CD1c-positive myeloid dendritic cell (primary cell): ENCODE measurements at regions not wholly inside any gene's neighbourhood (a gene's known extent, or its start where the extent isn't known, plus 50 kb on each side); places are given as distances from the start of the nearest gene placed in this dataset.

Experiments used
- DNase-seq: peaks from one replicate; pipeline ENCODE4 v3.0.0-alpha.2; 2016; ENCODE audit errors: extremely low spot score

DNA sequence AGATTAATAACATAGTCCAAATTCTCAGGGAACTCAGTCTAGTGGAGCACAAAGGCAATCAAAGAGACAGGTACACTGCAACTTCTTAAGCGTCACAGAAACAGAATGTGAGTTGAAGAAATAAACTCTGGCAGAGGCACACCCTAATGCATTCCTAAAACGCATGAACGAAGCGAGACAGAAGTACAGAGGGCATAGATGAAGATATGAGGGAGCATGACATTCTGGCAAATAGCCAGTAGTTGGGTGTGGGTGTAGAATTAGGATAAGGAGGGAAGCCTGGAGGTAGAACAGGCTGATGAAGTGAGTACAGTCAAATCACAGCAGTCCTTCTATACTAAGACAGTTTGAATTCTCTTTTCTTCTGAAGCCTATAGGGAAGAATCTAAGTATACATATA is 838.7 kb upstream of the API5 start:
- no peak for DNase-seq

DNA sequence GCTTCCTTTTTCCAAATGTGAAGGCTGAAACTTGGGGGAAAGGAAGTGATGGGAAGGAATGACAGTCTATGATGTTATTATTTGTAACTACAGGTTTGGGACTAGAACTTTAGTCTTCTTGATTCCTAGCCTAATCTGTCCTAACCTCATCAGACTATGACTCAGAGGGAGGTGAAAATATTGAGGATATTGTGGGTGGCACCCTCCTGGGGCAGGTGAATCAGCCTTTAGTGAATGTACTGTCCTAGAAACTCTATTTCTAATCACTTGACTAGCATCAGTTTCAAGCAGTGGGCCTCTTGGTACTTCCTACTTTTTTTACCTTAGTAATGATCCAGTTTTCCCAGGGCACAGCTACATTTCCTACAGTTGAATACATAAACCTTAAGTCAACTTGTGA is 829.0 kb upstream of the API5 start:
- no peak for DNase-seq

DNA sequence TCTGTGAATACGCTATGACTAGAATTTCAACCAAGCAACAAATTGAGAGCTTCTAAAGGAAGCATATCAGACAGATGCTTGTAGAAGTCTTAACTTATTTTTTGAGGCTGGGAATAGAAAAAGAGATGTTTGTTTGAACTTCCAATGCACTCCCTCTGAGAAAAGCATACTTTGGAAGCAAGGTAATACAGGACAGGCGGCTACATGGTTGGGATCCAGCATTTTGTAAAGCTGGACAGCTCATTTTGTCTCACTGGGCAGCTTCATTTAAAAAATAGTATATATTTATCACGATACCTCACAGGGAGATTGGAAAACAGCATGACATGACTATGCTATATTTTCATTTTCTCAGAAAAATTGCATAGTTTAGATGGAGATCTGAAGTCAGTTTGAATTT is 821.3 kb upstream of the API5 start:
- no peak for DNase-seq

DNA sequence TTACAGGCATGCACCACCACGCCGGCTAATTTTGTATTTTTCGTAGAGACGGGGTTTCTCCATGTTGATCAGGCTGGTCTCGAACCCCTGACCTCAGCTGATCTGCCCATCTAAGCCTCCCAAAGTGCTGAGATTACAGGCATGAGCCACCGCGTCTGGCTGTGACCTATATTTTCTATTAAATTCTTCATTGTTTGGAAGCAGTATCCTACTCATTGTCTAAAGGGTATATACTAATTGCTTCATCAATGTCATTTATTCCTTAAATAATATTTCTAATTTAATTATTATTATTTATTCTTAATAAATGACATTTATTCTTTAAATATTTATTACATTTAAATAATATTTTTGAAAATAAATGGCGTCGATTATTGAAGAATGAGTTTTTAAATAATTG is 817.3 kb upstream of the API5 start:
- no peak for DNase-seq

DNA sequence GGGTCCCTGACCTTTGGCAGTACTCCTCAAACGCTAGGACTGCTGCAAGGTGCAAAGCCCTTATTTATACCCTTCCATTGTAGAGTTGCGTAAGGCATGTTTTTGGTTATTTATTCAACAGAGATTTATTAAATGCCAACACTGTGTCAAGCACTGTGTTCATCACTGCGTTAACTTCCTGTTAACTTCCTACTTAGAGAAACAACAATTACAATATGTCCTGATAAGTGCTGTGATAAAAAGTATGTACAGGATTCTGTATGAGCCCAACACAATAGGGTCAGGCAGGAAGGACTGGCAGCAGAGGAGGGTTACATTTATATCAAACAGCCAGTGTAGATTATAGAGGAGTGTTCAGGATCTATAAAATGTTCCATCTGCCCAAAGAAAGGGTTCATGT is 812.8 kb upstream of the API5 start:
- DNase-seq = no peak

DNA sequence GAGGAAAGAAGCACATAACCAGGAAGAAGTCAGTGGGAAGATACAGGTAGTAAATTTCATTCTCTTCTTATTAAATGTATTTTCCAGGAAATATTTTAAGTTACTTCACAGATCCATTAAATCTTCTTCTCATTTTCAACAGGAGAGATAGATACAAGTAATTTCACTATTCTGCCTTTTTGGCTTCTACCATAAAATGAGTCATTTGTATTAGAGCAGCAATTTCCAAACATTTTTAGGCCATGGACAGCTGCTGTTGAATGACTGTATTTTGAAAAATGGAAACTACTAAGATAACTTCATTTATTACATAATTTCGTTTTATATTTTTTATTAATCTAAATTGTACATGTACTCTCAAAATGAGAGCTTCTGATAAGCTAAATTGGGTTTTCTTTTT is 809.6 kb upstream of the API5 start:
- no peak for DNase-seq

DNA sequence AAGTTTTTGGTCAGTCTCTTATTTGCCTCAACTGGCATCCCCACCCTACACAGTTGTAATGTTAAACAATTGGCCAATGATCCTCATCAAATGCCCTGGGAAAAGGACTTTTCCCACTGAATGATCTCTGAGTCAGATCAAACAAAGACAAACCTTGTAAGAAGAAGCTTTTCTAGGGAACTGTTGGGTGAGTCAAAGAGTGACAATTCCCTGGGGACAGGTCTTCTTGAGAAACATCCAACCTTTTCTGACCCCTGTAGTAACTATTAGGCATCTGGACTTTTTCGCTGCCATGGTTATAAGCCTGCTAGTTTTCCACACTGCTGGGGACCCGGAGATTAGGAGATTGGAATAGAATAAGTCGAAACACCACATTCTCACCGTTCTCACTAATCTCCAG is 789.8 kb upstream of the API5 start:
- DNase-seq = no peak

DNA sequence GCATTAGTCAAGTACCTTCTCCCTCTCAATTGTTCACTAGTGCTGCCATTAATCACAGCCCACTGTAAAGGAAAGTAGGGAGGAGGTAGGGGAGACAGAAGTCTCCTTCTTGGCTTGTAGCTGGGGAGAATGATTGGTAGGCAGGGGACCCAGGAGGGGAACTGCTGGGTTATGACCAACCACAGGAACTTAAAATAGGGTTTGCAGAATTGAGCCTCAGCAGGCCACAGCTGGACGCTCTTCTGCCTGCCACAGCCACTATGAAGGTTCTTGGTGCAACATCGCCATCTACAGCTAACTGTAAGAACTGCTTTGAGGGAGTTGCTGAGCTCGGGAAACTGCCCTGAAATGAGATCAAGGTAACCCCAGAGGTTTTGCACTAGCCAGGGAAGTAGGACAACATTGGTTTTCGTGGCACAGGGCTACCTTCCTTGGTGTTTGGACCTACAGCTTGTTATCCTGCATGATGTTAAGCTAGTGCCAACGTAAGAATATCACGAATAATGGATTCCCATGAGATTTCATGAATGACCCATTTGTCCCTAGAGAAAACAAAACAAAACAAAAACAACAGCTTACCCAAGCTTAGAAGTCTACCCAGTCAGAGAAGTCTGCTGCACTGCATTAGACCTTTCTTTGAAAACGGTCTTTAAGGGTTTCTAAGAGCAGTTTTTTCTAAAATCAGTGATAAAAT is 787.1 kb upstream of the API5 start:
- DNase-seq = peak; percentile 34

DNA sequence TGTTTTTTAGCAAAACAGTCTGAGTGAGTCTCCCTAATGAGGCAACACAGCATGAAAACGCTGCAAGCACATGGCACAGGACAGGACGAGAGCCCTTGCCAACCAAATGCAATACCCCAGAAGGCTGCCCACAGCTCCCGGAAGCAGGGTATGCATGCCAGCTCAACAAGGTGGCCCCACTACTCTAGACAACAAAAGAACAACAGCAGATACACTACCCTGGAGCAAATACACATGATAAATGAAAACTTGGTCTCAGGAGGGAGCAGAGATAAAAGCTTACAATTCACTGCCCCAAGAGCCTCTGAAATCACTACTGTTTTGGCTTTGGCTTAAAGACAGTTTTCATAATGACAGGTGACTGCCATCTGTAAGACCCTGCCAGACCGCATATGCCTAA is 785.4 kb upstream of the API5 start:
- no peak for DNase-seq

DNA sequence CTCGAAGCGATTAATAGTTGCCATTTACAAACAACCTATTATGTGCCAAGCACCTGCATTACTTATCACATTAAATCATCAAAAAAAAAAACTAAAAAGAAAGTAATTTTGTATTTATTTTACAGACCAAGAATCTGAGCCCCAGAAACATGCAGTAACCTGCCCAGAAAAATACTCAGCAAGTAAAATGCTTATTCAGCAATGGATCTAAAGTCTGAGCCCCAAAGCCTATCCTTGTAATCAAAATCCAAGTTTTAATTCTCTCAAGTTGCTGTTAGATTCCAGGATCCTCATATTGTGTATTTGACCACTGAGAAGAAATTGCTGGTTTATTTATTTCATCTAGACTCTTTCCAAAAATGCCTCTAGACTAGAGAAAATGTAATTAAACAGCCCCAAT is 783.3 kb upstream of the API5 start:
- no peak for DNase-seq

DNA sequence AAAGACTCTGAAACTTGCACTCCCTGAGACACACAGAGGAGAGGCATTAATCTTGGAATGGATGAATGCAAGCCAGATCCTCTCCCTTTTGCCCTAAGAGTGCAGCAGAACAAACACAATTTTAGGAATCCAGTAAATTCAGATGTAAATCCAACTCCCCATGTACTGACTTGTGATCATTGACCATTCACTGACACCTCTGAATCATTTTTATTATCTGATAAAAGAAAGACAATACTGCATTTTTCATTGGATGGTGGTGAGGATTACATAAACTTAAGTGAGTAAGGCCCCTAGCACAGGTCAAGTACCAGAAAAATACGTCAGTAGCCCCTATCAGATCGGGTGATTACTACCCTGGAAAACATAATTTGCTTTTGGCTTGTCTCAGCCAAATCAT is 782.9 kb upstream of the API5 start:
- DNase-seq = no peak

DNA sequence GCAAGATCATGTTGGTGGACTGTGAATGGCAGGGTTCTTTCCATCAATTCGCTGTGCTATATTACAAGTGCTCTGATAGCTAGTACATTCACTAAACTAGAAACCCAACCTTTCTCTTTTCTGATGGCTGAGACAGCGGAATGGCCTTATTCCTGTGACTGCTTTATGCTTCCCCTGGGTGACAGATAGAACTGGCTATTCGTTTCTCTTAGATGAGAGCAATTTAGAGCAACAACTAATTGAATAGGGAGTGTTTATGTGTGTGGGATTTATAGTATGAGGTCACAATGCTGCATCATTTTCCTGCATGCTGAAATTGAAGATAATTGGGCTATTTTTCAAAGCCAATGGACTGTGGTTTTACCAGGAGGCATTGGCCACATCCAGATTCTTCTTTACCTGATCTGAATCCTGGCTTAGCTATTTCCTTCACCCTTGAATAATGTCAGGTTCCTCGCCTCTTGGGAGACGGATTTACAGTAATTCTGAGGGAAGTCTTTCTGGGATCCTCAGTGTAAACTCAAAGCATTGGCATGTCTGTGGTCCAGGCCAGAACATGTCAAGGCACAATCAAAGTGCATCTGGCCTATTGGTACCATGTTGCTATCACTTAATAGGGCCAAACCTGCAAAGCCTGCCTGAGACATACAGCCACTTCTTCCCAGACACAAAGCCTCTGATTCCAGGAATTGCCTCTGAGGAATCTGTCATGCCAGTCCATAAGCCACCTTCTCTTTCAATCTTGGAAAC is 775.0 kb upstream of the API5 start:
- no peak for DNase-seq

DNA sequence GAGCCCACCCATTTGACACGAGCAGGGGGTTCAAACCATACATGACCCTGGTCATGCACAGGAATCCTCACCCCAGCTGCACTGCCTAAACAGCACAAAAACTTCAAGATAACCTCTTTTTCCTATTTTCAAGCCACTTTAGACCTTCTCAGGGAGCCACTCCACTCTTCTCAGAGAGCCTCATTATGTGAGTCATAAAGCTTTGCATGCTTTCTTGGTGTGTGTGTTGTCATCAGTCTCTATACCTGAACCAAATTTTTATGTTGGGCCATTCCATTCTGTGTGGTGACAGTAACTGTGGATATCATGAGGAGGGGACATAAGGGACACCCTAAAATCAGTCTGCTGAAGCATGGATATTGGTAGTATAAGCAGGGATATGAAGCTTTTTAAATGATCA is 769.5 kb upstream of the API5 start:
- DNase-seq = no peak

DNA sequence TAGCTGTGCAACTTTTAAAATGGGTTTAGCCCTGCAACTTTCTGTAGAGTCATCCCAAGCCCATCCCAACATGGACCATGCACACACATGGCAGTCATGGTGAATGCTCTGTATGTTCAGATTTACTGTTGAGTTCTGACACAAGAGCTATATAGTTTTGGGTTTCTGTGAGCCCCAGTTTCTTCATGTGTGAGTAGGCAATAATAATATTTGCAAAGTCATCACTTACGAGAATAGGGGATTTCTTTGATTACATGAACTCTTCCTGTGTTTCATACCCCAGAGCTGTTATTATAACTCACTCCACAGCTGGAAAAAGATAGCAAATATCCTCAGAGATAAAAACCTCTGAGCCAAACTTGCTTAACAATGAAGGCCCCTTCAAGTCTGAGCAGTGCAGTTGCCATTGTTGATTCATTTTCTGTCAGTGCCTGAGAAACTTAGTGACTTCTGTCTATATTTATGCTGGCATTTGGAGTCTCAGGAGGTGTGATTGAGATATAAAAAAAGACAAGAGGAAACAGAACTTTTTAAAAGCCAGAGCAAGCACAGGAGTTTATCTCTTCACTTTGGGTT is 767.9 kb upstream of the API5 start:
- DNase-seq = no peak

DNA sequence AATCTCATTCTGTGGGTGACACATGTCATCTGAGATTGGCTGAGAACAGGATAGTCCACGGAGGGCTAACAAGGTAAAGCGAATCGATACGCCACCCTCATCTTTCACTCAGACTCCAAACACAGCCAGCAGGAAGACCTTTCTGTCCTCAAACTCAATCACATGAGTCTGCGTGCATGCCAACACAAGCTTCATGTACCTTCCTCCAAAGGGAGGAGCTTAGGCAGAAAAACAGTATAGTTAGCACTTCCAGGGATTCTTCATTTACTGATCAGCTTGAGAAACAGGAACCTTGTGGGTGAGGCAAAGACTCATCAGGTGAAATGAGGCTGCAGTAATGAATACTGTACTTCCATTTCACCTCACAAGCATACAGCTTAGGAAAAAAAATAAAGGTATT is 767.1 kb upstream of the API5 start:
- no peak for DNase-seq

DNA sequence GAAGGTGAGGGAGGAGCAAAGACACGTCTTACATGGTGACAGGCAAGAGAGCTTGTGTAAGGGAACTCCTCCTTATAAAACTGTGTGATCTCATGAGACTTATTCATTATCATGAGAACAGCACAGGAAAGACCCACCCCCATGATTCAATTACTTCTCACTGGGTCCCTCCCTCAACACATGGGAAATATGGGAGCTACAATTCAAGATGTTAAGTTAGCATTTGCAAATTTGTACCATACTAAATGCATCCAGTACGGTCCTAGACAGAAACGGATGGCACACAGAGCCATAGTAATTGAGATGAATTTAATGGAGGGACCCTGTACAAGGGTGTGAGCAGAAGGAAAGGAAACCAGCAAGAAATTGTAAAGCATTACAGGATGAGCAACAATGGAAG is 765.8 kb upstream of the API5 start:
- no peak for DNase-seq

DNA sequence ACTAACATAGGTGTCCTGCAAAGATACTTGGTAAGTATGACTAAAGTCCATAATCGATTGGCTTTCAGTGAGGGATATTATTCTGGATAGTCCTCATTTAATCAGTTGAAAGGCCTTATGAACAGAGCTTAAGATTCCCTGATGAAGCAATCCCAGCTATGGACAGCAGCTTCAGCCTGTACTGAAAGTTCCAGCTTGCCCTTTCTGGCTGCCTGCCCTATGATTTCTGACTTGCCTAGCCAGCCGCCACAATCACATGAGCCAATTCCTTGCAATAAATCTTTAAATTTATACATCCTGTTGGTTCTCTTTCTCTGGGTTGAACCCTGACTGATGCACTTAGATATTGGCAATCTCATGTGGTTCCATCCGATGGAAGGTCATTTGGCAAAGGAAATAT is 759.0 kb upstream of the API5 start:
- DNase-seq = no peak

DNA sequence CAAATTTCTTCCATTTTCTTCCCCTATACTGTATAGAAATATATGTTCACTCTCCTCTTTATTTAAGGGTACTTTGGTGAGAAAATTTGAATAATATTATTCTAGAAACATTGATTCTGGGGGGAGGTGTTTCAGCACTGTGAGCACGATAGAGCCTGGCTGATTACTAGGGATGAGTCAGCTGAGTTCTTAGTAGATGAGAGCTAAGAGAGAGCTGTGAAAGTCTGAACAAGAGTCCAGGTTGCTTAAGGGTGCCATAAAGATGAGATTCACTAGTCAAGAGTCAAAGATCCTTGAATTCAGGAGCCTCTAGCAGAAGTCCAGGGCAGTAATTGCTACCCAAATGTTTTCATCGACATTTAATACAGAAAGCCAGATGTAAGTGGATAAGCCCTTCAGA is 756.6 kb upstream of the API5 start:
- no peak for DNase-seq

DNA sequence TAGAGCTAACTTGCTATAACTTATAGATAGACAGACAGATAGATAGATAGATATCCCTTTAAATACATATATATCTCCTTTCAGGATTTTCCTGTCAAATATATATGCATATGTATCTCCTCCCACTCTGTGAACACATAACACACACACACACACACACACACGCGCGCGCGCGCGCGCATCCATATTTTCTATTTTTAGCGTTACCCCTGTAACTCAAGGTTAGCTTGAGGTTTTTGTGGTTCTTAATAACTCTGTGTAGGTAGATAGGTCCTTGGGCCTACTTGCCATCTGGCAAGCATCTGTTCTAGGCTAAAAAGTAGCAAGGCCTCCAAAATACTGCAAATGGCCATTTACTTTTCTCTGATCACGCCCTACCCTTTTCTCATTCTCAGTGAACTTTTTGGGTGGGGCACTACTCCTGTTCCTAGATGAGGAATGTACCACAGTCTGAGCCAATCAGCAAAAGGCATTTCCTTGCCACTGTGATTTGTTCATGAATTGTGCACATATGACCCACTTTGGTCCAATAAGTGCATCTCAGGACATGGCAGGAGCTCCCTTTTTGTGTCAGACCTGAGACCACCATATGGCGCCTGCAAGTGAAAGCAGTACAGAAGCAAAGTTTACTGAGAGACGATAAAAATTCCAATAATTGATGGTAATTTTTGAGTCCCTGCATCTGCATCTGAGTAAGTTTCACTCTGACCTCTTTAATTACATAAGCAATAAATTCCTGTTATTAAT is 740.5 kb upstream of the API5 start:
- no peak for DNase-seq

DNA sequence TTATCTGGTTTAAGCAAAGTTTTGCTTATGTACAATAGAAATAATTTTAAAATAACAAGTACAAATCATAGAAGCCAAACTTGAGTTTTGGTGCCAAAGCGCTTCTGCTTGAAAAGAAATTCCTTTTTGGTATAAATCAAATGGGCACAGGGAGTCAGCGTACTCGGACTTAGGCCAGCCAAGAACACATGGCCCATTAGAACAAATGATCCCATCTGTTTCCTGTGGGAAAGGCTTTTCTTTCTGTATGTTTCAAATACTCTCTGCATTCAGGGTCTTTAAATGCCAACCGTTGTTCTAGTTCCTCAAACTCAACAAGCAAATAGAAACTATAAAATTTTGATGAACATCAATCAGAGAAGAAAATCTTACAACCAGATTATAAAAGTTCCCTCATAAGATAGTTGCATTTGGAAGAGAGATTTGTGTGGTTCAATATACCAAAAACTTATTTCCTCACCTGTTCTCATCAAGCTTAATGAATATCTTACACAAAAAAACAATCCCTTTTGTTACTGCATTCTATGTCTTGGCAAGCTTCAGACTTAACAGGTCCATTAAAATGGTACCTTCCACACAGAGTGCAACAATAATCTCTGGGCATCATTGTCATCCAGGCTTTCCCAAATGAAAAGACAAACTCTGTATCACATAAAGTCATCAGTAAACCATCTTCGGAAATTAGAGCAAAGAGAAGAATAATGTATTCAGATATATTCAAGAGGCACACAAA is 739.8 kb upstream of the API5 start:
- DNase-seq = no peak

DNA sequence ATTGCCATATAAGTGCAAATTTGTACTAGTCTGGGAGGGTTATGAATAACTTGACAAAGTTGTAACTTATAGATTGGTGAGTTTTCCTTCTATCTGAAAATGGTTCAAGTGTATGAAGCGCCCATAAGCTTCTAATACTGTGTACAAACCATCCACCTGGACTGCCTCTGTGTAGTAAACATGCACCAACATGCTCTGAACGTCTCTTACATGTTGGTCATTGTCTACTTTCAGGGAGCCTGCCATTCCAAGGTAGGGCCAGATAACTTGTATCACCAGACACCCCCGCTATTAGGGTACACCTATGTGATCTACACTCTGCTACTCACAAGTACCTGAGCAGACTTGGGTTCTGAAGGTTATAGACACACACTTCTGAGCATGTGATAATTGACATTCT is 735.5 kb upstream of the API5 start:
- no peak for DNase-seq

DNA sequence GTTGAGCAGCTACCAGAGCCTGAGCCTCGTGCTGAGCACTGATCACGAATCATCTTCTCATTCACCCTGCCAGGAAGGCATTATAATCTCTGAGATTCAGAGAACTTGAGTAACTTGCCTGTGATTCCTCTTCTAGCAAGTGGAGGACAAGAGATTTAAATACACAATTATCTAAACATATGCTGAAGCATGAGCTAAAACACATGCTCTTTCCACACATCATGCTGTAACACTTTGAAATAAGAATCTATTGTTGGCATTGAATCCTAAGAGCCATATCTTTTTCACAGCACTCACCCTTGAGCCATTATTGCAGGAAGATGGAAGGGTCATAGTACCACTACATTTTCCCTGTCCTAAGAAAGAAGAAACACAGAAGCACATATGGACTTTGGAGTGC is 722.5 kb upstream of the API5 start:
- no peak for DNase-seq
